GM23248 (cell line): ENCODE measurements at regions not wholly inside any gene's neighbourhood (a gene's known extent, or its start where the extent isn't known, plus 50 kb on each side); places are given as distances from the start of the nearest gene placed in this dataset.
"Not testable (repeated sequence)": the region's sequence is repeated elsewhere in the genome, so short reads cannot be mapped to it uniquely, and the experiment has no call there.

Experiments
- DNase-seq: peaks from one replicate; pipeline ENCODE4 v3.0.0-alpha.2; 2015
- H2AFZ ChIP-seq: fragments of 200-600 bp; sonication (generic); 2 replicates; pipeline ENCODE4 v1.6.1; 2016; ENCODE audit warnings: antibody characterized with exemption
- H3F3A ChIP-seq: fragments of 200-600 bp; sonication (generic); 2 replicates; pipeline ENCODE4 v1.6.1; 2016; ENCODE audit warnings: mild to moderate bottlenecking, antibody characterized with exemption, mixed run types; ENCODE audit not compliant: insufficient read depth
- H3K27ac ChIP-seq: fragments of 200-600 bp; sonication (generic); 2 replicates; pipeline ENCODE4 v1.5.1; 2016; ENCODE audit warnings: mild to moderate bottlenecking
- H3K27me3 ChIP-seq: fragments of 200-600 bp; sonication (generic); replicated peaks from 2 replicates; pipeline ENCODE4 v1.6.1; 2016; ENCODE audit warnings: mild to moderate bottlenecking; ENCODE audit not compliant: insufficient read depth
- H3K36me3 ChIP-seq: fragments of 200-600 bp; sonication (generic); 2 replicates; pipeline ENCODE4 v1.6.1; 2016; ENCODE audit warnings: low read depth, mild to moderate bottlenecking
- H3K4me1 ChIP-seq: fragments of 200-600 bp; sonication (generic); 2 replicates; pipeline ENCODE4 v1.6.1; 2016; ENCODE audit warnings: mild to moderate bottlenecking; ENCODE audit not compliant: insufficient read depth
- H3K4me2 ChIP-seq: fragments of 200-600 bp; sonication (generic); one replicate; pipeline ENCODE4 v1.6.1; 2016; ENCODE audit warnings: mild to moderate bottlenecking; ENCODE audit not compliant: unreplicated experiment
- H3K4me3 ChIP-seq: fragments of 200-600 bp; sonication (generic); 2 replicates; pipeline ENCODE4 v1.5.1; 2016; ENCODE audit warnings: mild to moderate bottlenecking
- H3K79me2 ChIP-seq: fragments of 200-600 bp; sonication (generic); 2 replicates; pipeline ENCODE4 v1.6.1; 2016; ENCODE audit warnings: mild to moderate bottlenecking; ENCODE audit not compliant: insufficient read depth
- H3K9ac ChIP-seq: fragments of 200-600 bp; sonication (generic); 2 replicates; pipeline ENCODE4 v1.6.1; 2016; ENCODE audit warnings: mild to moderate bottlenecking
- H3K9me2 ChIP-seq: fragments of 200-600 bp; sonication (generic); 2 replicates; pipeline ENCODE4 v1.6.1; 2016; ENCODE audit warnings: mixed run types, mild to moderate bottlenecking, moderate library complexity; ENCODE audit not compliant: insufficient read depth
- H3K9me3 ChIP-seq: fragments of 200-600 bp; sonication (generic); one replicate; pipeline ENCODE4 v1.6.1; 2017; ENCODE audit warnings: low read depth
- H4K20me1 ChIP-seq: fragments of 200-600 bp; sonication (generic); 2 replicates; pipeline ENCODE4 v1.6.0; 2016; ENCODE audit not compliant: insufficient read depth
- EZH2 ChIP-seq: fragments of 200-600 bp; sonication (generic); IDR thresholded peaks from 2 replicates; pipeline ENCODE4 v1.6.1; 2018; ENCODE audit warnings: antibody characterized with exemption, mild to moderate bottlenecking; ENCODE audit not compliant: insufficient read depth, poor library complexity, severe bottlenecking
- EZH2phosphoT487 ChIP-seq: fragments of 200-600 bp; sonication (generic); IDR thresholded peaks from 2 replicates; pipeline ENCODE4 v1.6.1; 2018; ENCODE audit warnings: antibody characterized with exemption, moderate library complexity, mild to moderate bottlenecking, low read depth; ENCODE audit not compliant: insufficient read depth
- WGBS, 2 experiments: methylation state at CpG; one replicate each; pipeline ENCODE4 v1.1.6; 2015 to 2017; ENCODE audit warnings: low lambda C conversion rate in 2 of 2, low coverage in 1 of 2; ENCODE audit errors: missing lambda C conversion rate in 2 of 2; 5-methylcytosine and 5-hydroxymethylcytosine counted together
- in situ Hi-C: fragments of 300-500 bp; cut with MboI; formaldehyde crosslinking; loops from 2 replicates; pipeline ENCODE4 v1.15.0; 2020

GRCh38 chr2:217351378-217351777, 491.5 kb upstream of the TNP1 start:
- Histone ChIP-seq H3K9me2 (no peaks in the 10 kb centered on the region), H2AFZ (no peak overlapping the region), H3K4me1 (0 out of 2 replicates have a peak, but pooled peaks cover 3% of the 10 kb centered on the region), H3K36me3 (no peaks in the 10 kb centered on the region), H4K20me1 (no peaks in the 10 kb centered on the region), H3K27ac (no peak overlapping the region), H3K4me3 (no peak overlapping the region), H3K79me2 (no peaks in the 10 kb centered on the region), H3F3A (no peaks in the 10 kb centered on the region), H3K27me3 (no peaks in the 10 kb centered on the region), H3K4me2 (no peak overlapping the region), H3K9ac (no peak overlapping the region), H3K9me3 (no peaks in the 10 kb centered on the region)
- TF ChIP-seq EZH2phosphoT487 (no peak), EZH2 (no peak)
- in situ Hi-C loops, result no loop called here
- WGBS, 2 experiments, result 65 to 73% methylated on average over 5 of the region's 5 CpGs
- DNase-seq, result no peak

- H3K4me3 ChIP-seq, result no peak overlapping the region
- no peak for DNase-seq
- no peaks in the 10 kb centered on the region for H3F3A ChIP-seq
- no peaks in the 10 kb centered on the region for H3K9me3 ChIP-seq
- H3K4me2 ChIP-seq, result no peak overlapping the region
- WGBS, 2 experiments, result 0% methylated on average over 1 of the region's 1 CpG
- no peaks in the 10 kb centered on the region for H3K9me2 ChIP-seq
- no peaks in the 10 kb centered on the region for H3K4me1 ChIP-seq
- no peaks in the 10 kb centered on the region for H4K20me1 ChIP-seq
- H3K27ac ChIP-seq, result no peak overlapping the region
- H3K9ac ChIP-seq, result no peak overlapping the region
- H2AFZ ChIP-seq, result no peak overlapping the region
- H3K36me3 ChIP-seq, result no peaks in the 10 kb centered on the region
- in situ Hi-C loops, result no loop called here
- no peaks in the 10 kb centered on the region for H3K27me3 ChIP-seq
- TF ChIP-seq EZH2phosphoT487 (no peak), EZH2 (no peak)
- H3K79me2 ChIP-seq, result no peaks in the 10 kb centered on the region
Measured at GRCh38 chr2:217349251-217349650, 489.4 kb upstream of the TNP1 start.

GRCh38 chr2:217347630-217348029, 487.8 kb upstream of the TNP1 start:
- H3K79me2 ChIP-seq, H2AFZ ChIP-seq, in situ Hi-C loops, H3K9me3 ChIP-seq, H3K9me2 ChIP-seq, H4K20me1 ChIP-seq, H3F3A ChIP-seq, H3K27ac ChIP-seq, H3K9ac ChIP-seq, H3K4me3 ChIP-seq, H3K4me1 ChIP-seq, H3K4me2 ChIP-seq, H3K36me3 ChIP-seq, DNase-seq, H3K27me3 ChIP-seq: not testable (repeated sequence)
- WGBS, 2 experiments, result 2 to 4% methylated on average over 3 of the region's 3 CpGs

DNA sequence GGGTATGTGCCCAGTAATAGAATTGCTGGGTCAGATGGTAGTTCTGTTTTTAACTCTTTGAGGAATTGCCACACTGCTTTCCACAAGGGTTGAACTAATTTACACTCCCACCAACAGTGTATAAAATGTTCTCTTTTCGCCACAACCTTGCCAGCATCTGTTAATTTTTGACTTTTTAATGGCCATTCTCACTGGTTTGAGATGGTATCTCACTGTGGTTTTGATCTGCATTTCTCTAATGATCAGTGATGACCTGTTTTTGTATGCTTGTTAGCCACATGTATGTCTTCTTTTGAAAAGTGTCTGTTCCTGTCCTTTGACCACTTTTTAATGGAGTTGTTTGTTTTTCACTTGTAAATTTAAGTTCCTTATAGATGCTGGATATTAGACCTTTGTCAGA, 486.2 kb upstream of the TNP1 start:
- H3K79me2 ChIP-seq, H3K27ac ChIP-seq, H3F3A ChIP-seq, H3K4me1 ChIP-seq, H3K9ac ChIP-seq, H2AFZ ChIP-seq, H4K20me1 ChIP-seq, H3K36me3 ChIP-seq, H3K27me3 ChIP-seq, H3K4me2 ChIP-seq, in situ Hi-C loops, H3K4me3 ChIP-seq, H3K9me3 ChIP-seq, H3K9me2 ChIP-seq, DNase-seq: not testable (repeated sequence)
- WGBS, 2 experiments, result 87 to 95% methylated on average over 1 of the region's 1 CpG

GRCh38 chr2:217340899-217341298, 481.0 kb upstream of the TNP1 start:
- Histone ChIP-seq H4K20me1 (no peaks in the 10 kb centered on the region), H3K4me2 (no peak overlapping the region), H3K9ac (no peak overlapping the region), H3K27me3 (no peaks in the 10 kb centered on the region), H3K27ac (no peak overlapping the region), H3K4me1 (peaks cover 21% of the 10 kb centered on the region), H3K36me3 (no peaks in the 10 kb centered on the region), H3K9me2 (no peaks in the 10 kb centered on the region), H2AFZ (no peak overlapping the region), H3K79me2 (no peaks in the 10 kb centered on the region), H3K4me3 (no peak overlapping the region), H3K9me3 (no peaks in the 10 kb centered on the region), H3F3A (peaks cover 20% of the 10 kb centered on the region)
- in situ Hi-C loops, result no loop called here
- no peak for DNase-seq
- 82 to 85% methylated on average over 1 of the region's 1 CpG for WGBS, 2 experiments
- no peak for TF ChIP-seq EZH2
